ENCODE measurements at regions not wholly inside any gene's neighbourhood (a gene's known extent, or its start where the extent isn't known, plus 50 kb on each side); places are given as distances from the start of the nearest gene placed in this dataset.
"Not testable (repeated sequence)": the region's sequence is repeated elsewhere in the genome, so short reads cannot be mapped to it uniquely, and the experiment has no call there.

- Histone ChIP-seq H3K9me3 (no peaks in the 10 kb centered on the region), H3K27me3 (no peaks in the 10 kb centered on the region), H3K4me1 (no peaks in the 10 kb centered on the region), H3K27ac (no peak overlapping the region), H3K4me3 (no peak overlapping the region), H3K36me3 (no peaks in the 10 kb centered on the region)
- TF ChIP-seq CTCF (IDR thresholded peaks at IDR 0.05): no peak
- no peak for DNase-seq (ENCODE audit: low spot score)
Observed at GRCh38 chr9:85331626-85332025, 410.1 kb downstream of the AGTPBP1 start.

- Histone ChIP-seq H3K4me1 (no peaks in the 10 kb centered on the region), H3K4me3 (no peak overlapping the region), H3K9me3 (peaks cover 0 to 11% of the 10 kb centered on the region in 2 donors), H3K36me3 (no peaks in the 10 kb centered on the region), H3K27ac (no peak overlapping the region), H3K27me3 (no peaks in the 10 kb centered on the region)
- no peak for DNase-seq (ENCODE audit: low spot score)
- TF ChIP-seq CTCF (IDR thresholded peaks at IDR 0.05): no peak
Observed at GRCh38 chr9:85322592-85322991, 419.2 kb downstream of the AGTPBP1 start.

- no peak overlapping the region for H3K4me3 ChIP-seq
- no peaks in the 10 kb centered on the region for H3K36me3 ChIP-seq
- DNase-seq (ENCODE audit: low spot score): no peak
- H3K9me3 ChIP-seq: peaks cover 0 to 11% of the 10 kb centered on the region in 2 donors
- no peaks in the 10 kb centered on the region for H3K4me1 ChIP-seq
- no peak for TF ChIP-seq CTCF (IDR thresholded peaks at IDR 0.05)
- H3K27ac ChIP-seq: no peak overlapping the region
- no peaks in the 10 kb centered on the region for H3K27me3 ChIP-seq
Observed at GRCh38 chr9:85321561-85321960, 420.2 kb downstream of the AGTPBP1 start.

GRCh38 chr9:85319936-85320656 lies 421.7 kb downstream of the AGTPBP1 start:
- no peak for TF ChIP-seq CTCF (IDR thresholded peaks at IDR 0.05)
- no peaks in the 10 kb centered on the region for H3K4me1 ChIP-seq
- peaks cover 0 to 6% of the 10 kb centered on the region in 2 donors for H3K9me3 ChIP-seq
- no peak for DNase-seq (ENCODE audit: low spot score)
- H3K36me3 ChIP-seq: no peaks in the 10 kb centered on the region
- no peak overlapping the region for H3K27ac ChIP-seq
- no peak overlapping the region for H3K4me3 ChIP-seq
- no peaks in the 10 kb centered on the region for H3K27me3 ChIP-seq

GRCh38 chr9:85315535-85315934 lies 426.2 kb downstream of the AGTPBP1 start:
- H3K27me3 ChIP-seq; DNase-seq (ENCODE audit: low spot score); H3K4me3 ChIP-seq; H3K9me3 ChIP-seq; H3K27ac ChIP-seq; H3K4me1 ChIP-seq; H3K36me3 ChIP-seq: not testable (repeated sequence)

- TF ChIP-seq CTCF (IDR thresholded peaks at IDR 0.05): no peak
- no peak for DNase-seq (ENCODE audit: low spot score)
- Histone ChIP-seq H3K27me3 (no peaks in the 10 kb centered on the region), H3K27ac (no peak overlapping the region), H3K4me1 (no peaks in the 10 kb centered on the region), H3K4me3 (no peak overlapping the region), H3K9me3 (no peaks in the 10 kb centered on the region), H3K36me3 (no peaks in the 10 kb centered on the region)
Observed at GRCh38 chr9:85310573-85310972, 431.2 kb downstream of the AGTPBP1 start.
